Aorta (tissue), 5 donors: ENCODE measurements at regions not wholly inside any gene's neighbourhood (a gene's known extent, or its start where the extent isn't known, plus 50 kb on each side); places are given as distances from the start of the nearest gene placed in this dataset.
"Not testable (repeated sequence)": the region's sequence is repeated elsewhere in the genome, so short reads cannot be mapped to it uniquely, and the experiment has no call there.

Experiments
- ATAC-seq: fragments of 200-7000 bp; cut with Tn5 transposase; one replicate; pipeline ENCODE4 v1.9.1; 2022; ENCODE audit warnings: moderate library complexity; ENCODE audit not compliant: low FRiP score
- DNase-seq, 2 donors: peaks; one replicate each; pipeline ENCODE4 v3.0.0-alpha.2; 2020
- H3K27ac ChIP-seq, 2 donors: one replicate each; pipeline ENCODE4 v1.5.1; 2013; ENCODE audit warnings: low read length in 2 of 2, mild to moderate bottlenecking in 2 of 2, moderate library complexity in 2 of 2, control low read depth in 1 of 2, inconsistent platforms in 1 of 2, low read depth in 1 of 2
- H3K27me3 ChIP-seq, 2 donors: one replicate each; pipeline ENCODE4 v1.6.1; 2013; ENCODE audit warnings: control low read depth in 1 of 2, low read length in 1 of 2, mild to moderate bottlenecking in 1 of 2, moderate library complexity in 1 of 2; ENCODE audit not compliant: insufficient read depth in 2 of 2, control insufficient read depth in 1 of 2
- H3K36me3 ChIP-seq, 2 donors: one replicate each; pipeline ENCODE4 v1.6.1; 2013; ENCODE audit warnings: control low read depth in 1 of 2, low read length in 1 of 2, mild to moderate bottlenecking in 1 of 2; ENCODE audit not compliant: insufficient read depth in 2 of 2, control insufficient read depth in 1 of 2
- H3K4me1 ChIP-seq, 2 donors: one replicate each; pipeline ENCODE4 v1.6.1; 2013; ENCODE audit warnings: low read length in 2 of 2, control low read depth in 1 of 2, mild to moderate bottlenecking in 1 of 2, moderate library complexity in 1 of 2; ENCODE audit not compliant: insufficient read depth in 2 of 2, control insufficient read depth in 1 of 2
- H3K4me3 ChIP-seq, 2 donors: one replicate each; pipeline ENCODE4 v1.5.1; 2013; ENCODE audit warnings: low read length in 2 of 2, control low read depth in 1 of 2, mild to moderate bottlenecking in 1 of 2
- H3K9me3 ChIP-seq: one replicate; pipeline ENCODE4 v1.6.1; 2013; ENCODE audit warnings: mild to moderate bottlenecking, low read length; ENCODE audit not compliant: control insufficient read depth
- WGBS, 2 donors: extraction: QIAGEN DNeasy Blood & Tissue Kit; methylation state at CpG; one replicate each; pipeline ENCODE4 v1.1.7; 2013; 5-methylcytosine and 5-hydroxymethylcytosine counted together
- intact Hi-C, 2 donors: fragments of 100-400 bp; cut with DNase I; formaldehyde crosslinking; loops; one replicate each; pipeline versions ENCODE4 v1.14.2 to v1.15.0; 2022
- donor health status: healthy with polysubstance abuse.
- donor health status: Bipolar disorder and iron deficiency.
- donor health status: DM: no; HTN: no; CAD: no.
- donor health status: DM: no; HTN: no; CAD: no.
- donor health status: DM: yes; HTN: yes; CAD: no.

- Histone ChIP-seq H3K36me3 (no peaks in the 10 kb centered on the region), H3K27me3 (no peaks in the 10 kb centered on the region), H3K4me1 (no peaks in the 10 kb centered on the region), H3K9me3 (no peaks in the 10 kb centered on the region), H3K4me3 (no peak overlapping the region), H3K27ac (no peak overlapping the region)
- no peak for DNase-seq
- peak; percentile 70 for ATAC-seq
- 36 to 43% methylated on average over 8 of the region's 8 CpGs for WGBS, 2 donors
- intact Hi-C loops: no loop called here
These were observed 431.4 kb downstream of the KCNJ18 start for GRCh38 chr17:22123536-22124281.

GRCh38 chr17:22128171-22128570 is 435.8 kb downstream of the KCNJ18 start:
- WGBS, 2 donors: 79 to 82% methylated on average over 1 of the region's 1 CpG
- no peak for DNase-seq

GRCh38 chr17:22128723-22129122 is 436.4 kb downstream of the KCNJ18 start:
- Histone ChIP-seq H3K4me1 (no peaks in the 10 kb centered on the region), H3K36me3 (no peaks in the 10 kb centered on the region), H3K27ac (no peak overlapping the region), H3K4me3 (no peak overlapping the region), H3K9me3 (no peaks in the 10 kb centered on the region), H3K27me3 (no peaks in the 10 kb centered on the region)
- intact Hi-C loops: no loop called here
- no peak for DNase-seq
- 92 to 98% methylated on average over 1 of the region's 1 CpG for WGBS, 2 donors
- ATAC-seq: no peak

More at GRCh38 chr17:22128171-22128570, 435.8 kb downstream of the KCNJ18 start:
- no peak overlapping the region for H3K4me3 ChIP-seq
- no peaks in the 10 kb centered on the region for H3K9me3 ChIP-seq
- no peaks in the 10 kb centered on the region for H3K27me3 ChIP-seq
- H3K36me3 ChIP-seq: no peaks in the 10 kb centered on the region
- H3K27ac ChIP-seq: no peak overlapping the region
- intact Hi-C loops: no loop called here
- no peak for ATAC-seq
- no peaks in the 10 kb centered on the region for H3K4me1 ChIP-seq

GRCh38 chr17:22129920-22130319 is 437.6 kb downstream of the KCNJ18 start:
- intact Hi-C loops, DNase-seq, H3K27me3 ChIP-seq, H3K9me3 ChIP-seq, H3K27ac ChIP-seq, H3K36me3 ChIP-seq, H3K4me1 ChIP-seq, ATAC-seq, H3K4me3 ChIP-seq: not testable (repeated sequence)
- WGBS, 2 donors: 46% methylated on average over 5 of the region's 5 CpGs

GRCh38 chr17:22131740-22132139 is 439.4 kb downstream of the KCNJ18 start:
- intact Hi-C loops: no loop called here
- Histone ChIP-seq H3K9me3 (no peaks in the 10 kb centered on the region), H3K27me3 (no peaks in the 10 kb centered on the region), H3K36me3 (no peaks in the 10 kb centered on the region), H3K4me3 (no peak overlapping the region), H3K27ac (no peak overlapping the region), H3K4me1 (no peaks in the 10 kb centered on the region)
- DNase-seq (no peak), ATAC-seq (no peak)
- WGBS, 2 donors: 13 to 21% methylated on average over 1 of the region's 1 CpG

- no peaks in the 10 kb centered on the region for H3K36me3 ChIP-seq
- no peak for ATAC-seq
- no peak overlapping the region for H3K27ac ChIP-seq
- intact Hi-C loops: no loop called here
- no peaks in the 10 kb centered on the region for H3K27me3 ChIP-seq
- no peak overlapping the region for H3K4me3 ChIP-seq
- H3K4me1 ChIP-seq: no peaks in the 10 kb centered on the region
- WGBS, 2 donors: 14 to 23% methylated on average over 2 of the region's 2 CpGs
- no peak for DNase-seq
- no peaks in the 10 kb centered on the region for H3K9me3 ChIP-seq
These were observed 446.6 kb downstream of the KCNJ18 start for GRCh38 chr17:22138861-22139469.

- WGBS, 2 donors: 65 to 67% methylated on average over 10 of the region's 10 CpGs
- intact Hi-C loops: no loop called here
- Histone ChIP-seq H3K36me3 (no peaks in the 10 kb centered on the region), H3K4me1 (no peaks in the 10 kb centered on the region), H3K9me3 (no peaks in the 10 kb centered on the region), H3K27me3 (no peaks in the 10 kb centered on the region), H3K27ac (no peak overlapping the region), H3K4me3 (no peak overlapping the region)
- DNase-seq (no peak), ATAC-seq (no peak)
These were observed 449.8 kb downstream of the KCNJ18 start for GRCh38 chr17:22142091-22142490.

GRCh38 chr17:22145605-22146178 is 453.4 kb downstream of the KCNJ18 start:
- no peaks in the 10 kb centered on the region for H3K27me3 ChIP-seq
- no peak overlapping the region for H3K27ac ChIP-seq
- intact Hi-C loops: no loop called here
- no peak overlapping the region for H3K4me3 ChIP-seq
- WGBS, 2 donors: 74 to 77% methylated on average over 13 of the region's 13 CpGs
- no peaks in the 10 kb centered on the region for H3K4me1 ChIP-seq
- H3K36me3 ChIP-seq: no peaks in the 10 kb centered on the region
- ATAC-seq (no peak), DNase-seq (no peak)
- H3K9me3 ChIP-seq: no peaks in the 10 kb centered on the region

GRCh38 chr17:22158364-22158763 is 466.0 kb downstream of the KCNJ18 start:
- intact Hi-C loops: no loop called here
- peak; percentile 37 for ATAC-seq
- no peaks in the 10 kb centered on the region for H3K27me3 ChIP-seq
- H3K9me3 ChIP-seq: no peaks in the 10 kb centered on the region
- H3K27ac ChIP-seq: no peak overlapping the region
- no peaks in the 10 kb centered on the region for H3K4me1 ChIP-seq
- no peak for DNase-seq
- H3K36me3 ChIP-seq: no peaks in the 10 kb centered on the region
- no peak overlapping the region for H3K4me3 ChIP-seq
- 40 to 47% methylated on average over 1 of the region's 1 CpG for WGBS, 2 donors
